Endothelial cell of umbilical vein (primary cell): ENCODE measurements at regions not wholly inside any gene's neighbourhood (a gene's known extent, or its start where the extent isn't known, plus 50 kb on each side); places are given as distances from the start of the nearest gene placed in this dataset.

Experiments used
- BruUV-seq: library from RNA; stranded (reverse); fragments of 400-500 nt; replicated peaks from 2 replicates; lab custom pipeline; 2021; lab: Mats Ljungman, UMichigan
- CTCF ChIA-PET: fragments of 300-600, 350-600 bp; sonication (Branson Sonifier 250); formaldehyde crosslinking; loops from one replicate; lab custom pipeline; 2021; ENCODE audit warnings: antibody characterized with exemption, inconsistent platforms; lab: Charles Lee
- POLR2A ChIA-PET: fragments of 300-600, 350-600 bp; sonication (Branson Sonifier 250); formaldehyde crosslinking; loops from one replicate; lab custom pipeline; 2021; ENCODE audit warnings: antibody characterized with exemption, inconsistent platforms; lab: Charles Lee
- DNase-seq: peaks from one replicate; pipeline ENCODE4 v3.0.0-alpha.2; 2011; ENCODE audit warnings: low read depth, low spot score
- FAIRE-seq: peaks from 2 replicates; lab custom pipeline; 2011; peaks lifted over from hg19 to GRCh38; lab: Jason Lieb, UNC
- H2AFZ ChIP-seq: 2 replicates; pipeline ENCODE4 v1.6.0; 2012; ENCODE audit warnings: low read depth, low read length, control low read depth, inconsistent platforms
- H3K27ac ChIP-seq: 2 replicates; pipeline ENCODE4 v1.5.1; 2011; ENCODE audit warnings: low read depth, mild to moderate bottlenecking, control low read depth, low read length, moderate library complexity; ENCODE audit not compliant: insufficient read depth
- H3K27me3 ChIP-seq, 2 experiments: 2 replicates each; pipeline versions ENCODE4 v1.6.0 to v1.6.1; 2011; ENCODE audit warnings: low read length in 2 of 2, mixed read lengths in 1 of 2; ENCODE audit not compliant: control insufficient read depth in 2 of 2, insufficient read depth in 2 of 2
- H3K36me3 ChIP-seq, 2 experiments: 2 replicates in 1 of 2; 3 replicates in 1 of 2; pipeline ENCODE4 v1.5.1; 2011; ENCODE audit warnings: low read length in 2 of 2, mild to moderate bottlenecking in 1 of 2, moderate library complexity in 1 of 2; ENCODE audit not compliant: control insufficient read depth in 2 of 2, insufficient read depth in 2 of 2; ENCODE audit errors: extremely low read depth in 1 of 2
- H3K4me1 ChIP-seq: 3 replicates; pipeline ENCODE4 v1.5.1; 2011; ENCODE audit warnings: mild to moderate bottlenecking, low read length; ENCODE audit not compliant: control insufficient read depth, insufficient read depth; ENCODE audit errors: extremely low read depth
- H3K4me2 ChIP-seq: 2 replicates; pipeline ENCODE4 v1.6.1; 2011; ENCODE audit warnings: low read length, control low read depth, mixed read lengths; ENCODE audit not compliant: insufficient read depth
- H3K4me3 ChIP-seq, 3 experiments: fragments of 200-600 bp in 1 of 3; sonication (generic), shearing (Covaris generic) in 1 of 3; replicated peaks in 1 of 3; 2 replicates each; pipeline ENCODE4 v1.5.1; 2011 to 2016; ENCODE audit warnings: control low read depth in 3 of 3, low read length in 3 of 3, mild to moderate bottlenecking in 2 of 3, inconsistent platforms in 1 of 3, low read depth in 1 of 3, moderate library complexity in 1 of 3; ENCODE audit not compliant: insufficient read depth in 1 of 3
- H3K79me2 ChIP-seq: 2 replicates; pipeline ENCODE4 v1.6.0; 2012; ENCODE audit warnings: low read length, inconsistent platforms; ENCODE audit not compliant: control insufficient read depth, insufficient read depth
- H3K9ac ChIP-seq: replicated peaks from 2 replicates; pipeline ENCODE3; 2011; ENCODE audit warnings: low read length, control low read depth; ENCODE audit not compliant: insufficient read depth; ENCODE audit errors: extremely low read depth
- H3K9me1 ChIP-seq: replicated peaks from 3 replicates; pipeline ENCODE4 v1.6.0; 2011; ENCODE audit warnings: mild to moderate bottlenecking, low read length; ENCODE audit not compliant: control insufficient read depth, insufficient read depth; ENCODE audit errors: extremely low read depth
- H3K9me3 ChIP-seq: replicated peaks from 2 replicates; pipeline ENCODE4 v1.5.1; 2012; ENCODE audit warnings: low read length, inconsistent platforms; ENCODE audit not compliant: control insufficient read depth, insufficient read depth
- H4K20me1 ChIP-seq: replicated peaks from 2 replicates; pipeline ENCODE3; 2011; ENCODE audit warnings: mild to moderate bottlenecking, low read length; ENCODE audit not compliant: control insufficient read depth, insufficient read depth; ENCODE audit errors: extremely low read depth
- CTCF ChIP-seq, 2 donors: IDR thresholded peaks; 1 replicate in 1 of 2; 2 replicates in 1 of 2; pipeline ENCODE4 v1.5.1; 2011; ENCODE audit warnings: low read length in 2 of 2, mild to moderate bottlenecking in 2 of 2, moderate library complexity in 2 of 2, control low read depth in 1 of 2, inconsistent platforms in 1 of 2, low read depth in 1 of 2; ENCODE audit not compliant: insufficient read depth in 1 of 2; ENCODE audit errors: extremely low read depth in 1 of 2
- EZH2 ChIP-seq: IDR thresholded peaks from 2 replicates; pipeline ENCODE4 v1.6.1; 2012; ENCODE audit warnings: borderline replicate concordance, low read depth, mild to moderate bottlenecking, moderate library complexity, low read length, inconsistent platforms; ENCODE audit not compliant: severe bottlenecking
- FOS ChIP-seq: IDR thresholded peaks from 2 replicates; pipeline ENCODE4 v1.6.1; 2011; ENCODE audit warnings: mild to moderate bottlenecking, low read length, moderate library complexity, borderline replicate concordance; ENCODE audit not compliant: insufficient read depth
- GATA2 ChIP-seq: IDR thresholded peaks from 2 replicates; pipeline ENCODE4 v1.7.0; 2011; ENCODE audit warnings: low read depth, mild to moderate bottlenecking, moderate library complexity, mixed read lengths, low read length; ENCODE audit not compliant: insufficient read length, insufficient read depth
- JUN ChIP-seq: IDR thresholded peaks from 2 replicates; pipeline ENCODE4 v1.6.1; 2011; ENCODE audit warnings: borderline replicate concordance, low read depth; ENCODE audit not compliant: insufficient read length, insufficient read depth
- MAX ChIP-seq: IDR thresholded peaks from 2 replicates; pipeline ENCODE4 v1.6.1; 2011; ENCODE audit not compliant: insufficient read depth, insufficient read length
- MYC ChIP-seq: IDR thresholded peaks from one replicate; pipeline ENCODE4 v1.6.1; 2011; ENCODE audit warnings: mild to moderate bottlenecking, low read depth, low read length
- POLR2A ChIP-seq: IDR thresholded peaks from 2 replicates; pipeline ENCODE4 v1.6.1; 2012; ENCODE audit warnings: low read depth, mild to moderate bottlenecking, control low read depth, low read length
- POLR2AphosphoS5 ChIP-seq: IDR thresholded peaks from 2 replicates; pipeline ENCODE4 v1.6.1; 2012; ENCODE audit warnings: low read depth, mild to moderate bottlenecking, control low read depth, low read length, moderate library complexity; ENCODE audit not compliant: insufficient read depth
- dilution Hi-C: fragments of 300-500 bp; cut with MboI; formaldehyde crosslinking; loops from one replicate; pipeline ENCODE4 v1.15.0; 2019; ENCODE audit warnings: low sequenced_read_pairs; ENCODE audit not compliant: extremely low pct_ligation_motif_present
- intact Hi-C: fragments of 100-400 bp; cut with micrococcal nuclease; formaldehyde crosslinking; loops from one replicate; pipeline ENCODE4 v1.10.0; 2022

DNA sequence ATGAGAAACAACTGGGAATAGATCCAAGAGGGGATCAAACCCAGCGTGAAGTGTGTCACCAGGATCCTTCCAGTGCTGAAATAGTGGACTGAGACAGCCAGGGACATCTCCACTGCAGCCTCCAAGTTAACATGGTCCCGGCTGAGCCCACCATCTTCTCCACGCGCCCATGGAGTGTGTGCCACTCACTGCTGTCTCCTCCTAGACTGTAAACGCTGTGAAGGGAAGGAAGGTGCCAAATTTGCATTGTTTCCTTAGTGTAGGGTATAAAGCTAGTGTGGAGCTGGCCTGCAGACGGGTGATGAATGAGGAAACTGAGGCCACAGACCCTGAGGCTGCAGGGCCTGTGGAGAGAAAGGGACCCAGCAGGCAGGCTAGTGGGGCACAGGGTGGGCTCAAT is 183.6 kb downstream of the FOXD2 start:
- H3K4me2 ChIP-seq: no peak overlapping the region
- no peaks in the 10 kb centered on the region for H3K9me3 ChIP-seq
- no peak overlapping the region for H2AFZ ChIP-seq
- no peaks in the 10 kb centered on the region for H3K79me2 ChIP-seq
- no peak overlapping the region for H3K9ac ChIP-seq
- intact Hi-C loops (no loop called here), dilution Hi-C loops (no loop called here)
- H3K4me3 ChIP-seq: no peak overlapping the region
- no peaks in the 10 kb centered on the region for H4K20me1 ChIP-seq
- H3K36me3 ChIP-seq: no peaks in the 10 kb centered on the region
- DNase-seq (no peak), FAIRE-seq (no peak)
- ChIA-PET CTCF (interaction anchor here (0.6 kb wide), 1 partner anchor 263 kb away, joined by 4 read pairs; no protein-coding TSS in a partner anchor), POLR2A (no interaction called here)
- H3K27ac ChIP-seq: no peak overlapping the region
- H3K4me1 ChIP-seq: no peaks in the 10 kb centered on the region
- H3K9me1 ChIP-seq: no peaks in the 10 kb centered on the region
- TF ChIP-seq JUN (no peak), MYC (no peak), GATA2 (no peak), EZH2 (no peak), MAX (no peak), POLR2AphosphoS5 (no peak), CTCF (IDR thresholded peaks at IDR 0.05; ENCODE audit: extremely low read depth in 1 of 2, insufficient read depth in 1 of 2, low read depth in 1 of 2, low read length in 2 of 2) (no peak), FOS (no peak), POLR2A (no peak)
- H3K27me3 ChIP-seq: peaks cover 0 to 2% of the 10 kb centered on the region in 2 experiments
- BruUV-seq: no TSS peak
